Inferior parietal cortex (tissue), 1 donor: ENCODE measurements at regions not wholly inside any gene's neighbourhood (a gene's known extent, or its start where the extent isn't known, plus 50 kb on each side); places are given as distances from the start of the nearest gene placed in this dataset.
"Not testable (repeated sequence)": the region's sequence is repeated elsewhere in the genome, so short reads cannot be mapped to it uniquely, and the experiment has no call there.

Source experiments
- DNase-seq: peaks from one replicate; pipeline ENCODE4 v3.0.0-alpha.2; 2016; ENCODE audit errors: extremely low spot score

DNA sequence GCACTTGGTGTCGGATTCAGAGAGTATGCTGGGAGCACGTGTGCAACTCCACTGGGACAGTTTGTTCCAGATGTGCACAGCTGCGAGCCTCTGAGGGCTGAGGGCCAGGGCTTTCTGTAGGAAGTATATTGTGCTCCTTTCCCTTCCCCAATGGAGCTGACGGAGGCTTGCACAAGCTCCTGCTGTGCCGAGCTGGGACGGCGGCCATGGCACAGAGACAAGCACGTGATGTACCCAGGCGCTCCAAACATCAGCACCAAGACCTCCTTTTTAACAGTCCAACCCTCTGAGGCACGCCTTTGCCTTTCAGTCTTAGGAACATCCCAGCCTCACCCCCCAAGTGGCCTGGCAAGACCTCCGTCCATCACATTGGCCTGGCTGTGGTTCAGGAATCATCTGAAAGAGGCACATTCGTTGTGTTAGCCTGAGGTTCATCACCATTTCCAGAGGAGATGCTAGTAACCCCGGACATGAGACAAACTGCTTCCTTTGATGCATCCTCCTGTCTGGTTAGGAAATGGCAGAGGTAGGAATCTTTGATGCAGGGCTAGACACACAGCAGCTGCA lies 339.2 kb upstream of the KAZN start:
- DNase-seq: peak; percentile 87

DNA sequence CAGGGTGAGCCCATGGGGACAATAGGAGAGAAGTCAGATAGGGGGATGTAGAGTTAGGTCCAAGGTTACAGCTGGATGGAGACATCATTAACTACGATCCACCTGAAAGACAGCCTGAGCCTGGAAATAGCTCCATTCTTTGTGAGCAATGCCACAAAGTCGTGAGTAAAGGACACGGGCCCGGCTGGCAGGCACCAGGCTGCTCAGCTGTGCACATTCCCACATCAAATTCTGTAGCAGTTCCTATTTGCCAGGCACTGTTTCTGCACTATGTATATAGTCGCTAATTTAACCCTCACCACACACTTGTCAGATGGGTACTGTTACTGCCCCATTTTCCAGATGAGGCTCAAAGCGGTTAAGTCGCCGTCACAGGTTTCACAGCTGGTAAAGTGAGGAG lies 338.0 kb upstream of the KAZN start:
- no peak for DNase-seq

DNA sequence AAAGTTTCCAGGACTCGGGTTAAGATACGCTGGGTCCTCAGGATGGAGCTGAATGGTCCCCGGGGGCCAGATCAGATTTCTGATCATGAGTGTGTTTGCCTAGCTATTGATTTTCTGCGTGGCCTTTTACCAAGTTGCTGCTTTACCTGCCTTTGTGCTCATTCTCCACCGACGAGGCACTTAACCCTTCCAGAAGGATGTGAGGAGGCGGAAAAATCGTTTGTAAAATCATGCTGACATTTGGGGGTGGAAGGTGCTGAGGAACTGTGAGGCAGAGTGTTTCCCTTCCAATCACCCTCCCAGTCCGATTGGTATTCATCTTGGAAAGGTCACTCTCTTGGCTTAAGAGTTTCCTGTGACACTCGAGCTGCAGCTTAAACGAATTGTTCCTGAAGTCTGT lies 337.1 kb upstream of the KAZN start:
- DNase-seq: no peak

DNA sequence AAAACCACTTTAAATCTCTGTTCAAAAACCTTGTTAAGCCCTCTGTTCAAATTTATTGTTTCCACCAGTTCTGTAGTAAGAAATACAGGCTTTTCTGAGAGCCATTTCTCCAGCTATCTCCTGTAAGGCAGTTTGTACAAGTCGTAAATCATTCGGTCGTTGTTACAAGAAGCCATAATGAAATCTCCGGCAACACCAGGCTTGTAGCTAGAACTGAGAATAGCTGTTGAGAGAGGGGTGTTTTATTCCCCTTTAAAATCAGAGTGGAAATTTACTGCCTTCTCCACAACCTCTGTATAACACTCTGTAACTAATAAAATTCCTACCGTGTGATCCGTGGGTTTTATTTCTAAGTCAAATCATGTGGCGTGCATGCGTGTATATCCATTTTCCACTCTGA lies 335.8 kb upstream of the KAZN start:
- DNase-seq: no peak

DNA sequence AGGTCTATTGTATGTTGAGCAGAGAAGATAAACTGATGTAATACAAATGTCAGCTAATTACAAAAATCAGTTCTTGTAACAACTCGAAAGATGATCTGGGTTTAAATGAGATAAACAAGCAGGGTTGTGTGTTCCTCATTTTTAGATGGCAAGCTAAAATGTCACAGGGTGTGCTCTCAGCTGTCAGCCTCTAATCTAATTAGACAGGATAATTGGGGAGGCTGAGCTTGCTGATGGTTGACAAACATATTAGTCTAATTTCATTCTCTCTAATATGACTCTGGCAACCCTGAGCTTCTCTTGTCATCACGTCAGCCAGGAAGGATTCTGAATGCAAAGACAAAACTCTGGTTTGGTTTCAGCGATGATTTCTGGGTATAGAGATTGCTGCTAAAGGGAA lies 335.3 kb upstream of the KAZN start:
- no peak for DNase-seq

DNA sequence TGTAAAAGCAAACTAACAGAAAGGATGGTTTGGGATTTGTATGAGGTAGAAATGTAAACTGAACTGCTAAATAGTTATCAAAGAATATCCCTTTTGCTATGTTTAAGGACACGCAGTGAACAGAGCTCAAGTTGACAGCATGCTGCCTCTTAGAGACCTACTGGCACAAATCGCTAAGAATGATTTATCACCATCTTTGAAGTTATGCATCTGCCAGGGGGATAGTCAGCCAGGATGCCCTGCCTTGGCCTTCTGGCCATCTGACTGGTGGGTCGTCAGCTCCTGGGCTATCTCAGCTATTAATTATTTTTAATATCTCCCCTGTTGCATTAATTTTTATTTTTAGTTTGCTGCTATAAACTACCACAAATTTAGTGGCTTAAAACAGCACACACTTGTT lies 334.8 kb upstream of the KAZN start:
- no peak for DNase-seq

DNA sequence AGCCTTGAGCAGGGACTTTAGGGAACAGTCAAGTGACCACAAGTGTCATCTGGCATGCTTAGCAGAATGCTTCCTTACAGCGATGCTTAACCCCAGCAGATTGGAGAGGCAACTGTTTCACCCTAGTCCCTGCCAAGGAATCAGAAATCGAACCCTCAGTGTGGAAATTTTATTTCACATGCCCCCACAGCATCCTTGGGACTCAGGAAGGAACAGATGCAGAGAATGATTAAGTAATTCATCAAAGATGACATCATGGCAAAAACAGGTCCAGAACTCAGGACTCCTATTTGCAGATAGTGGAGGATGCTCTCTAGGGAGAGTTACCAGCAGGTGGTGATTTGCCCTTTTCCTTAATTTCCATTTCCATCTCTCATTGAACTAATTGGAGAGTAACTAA lies 333.0 kb upstream of the KAZN start:
- no peak for DNase-seq

DNA sequence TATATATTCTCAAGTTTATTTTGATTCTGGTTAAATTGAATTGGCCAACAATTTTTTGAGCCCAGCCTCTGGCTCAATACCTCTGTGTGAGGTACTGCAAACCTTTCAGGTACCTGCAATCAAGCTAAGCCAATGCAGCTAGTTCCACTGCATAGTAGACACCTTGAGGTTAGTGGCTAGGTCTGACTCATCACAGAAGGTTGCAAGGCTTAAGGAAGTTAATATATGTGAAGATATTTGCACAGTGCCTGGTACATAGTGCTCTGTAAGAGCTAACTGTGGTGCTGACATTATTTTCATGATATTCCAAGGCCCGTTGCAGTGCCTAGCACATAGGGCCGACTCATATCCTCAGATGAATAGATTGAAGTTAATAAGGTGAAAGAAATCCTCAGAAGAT lies 330.5 kb upstream of the KAZN start:
- DNase-seq: no peak

DNA sequence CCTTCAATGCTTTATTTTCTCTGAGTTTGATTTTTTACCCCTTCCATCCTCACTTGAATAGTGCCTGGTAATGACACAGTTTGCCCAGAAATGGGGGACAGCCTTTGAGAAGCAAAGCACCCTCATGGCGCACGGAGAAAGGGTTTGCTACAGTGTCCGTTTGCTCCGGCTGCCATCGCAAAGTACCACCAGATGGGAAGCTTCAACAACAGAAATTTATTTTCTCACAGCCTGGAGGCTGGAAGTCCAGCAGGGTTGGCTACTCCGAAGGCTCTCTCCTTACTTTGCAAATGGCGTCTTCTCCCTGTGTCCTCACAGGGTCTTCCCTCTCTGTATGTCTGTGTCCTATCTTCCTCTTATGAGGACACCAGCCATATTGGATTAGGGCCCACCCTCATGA lies 327.7 kb upstream of the KAZN start:
- no peak for DNase-seq

DNA sequence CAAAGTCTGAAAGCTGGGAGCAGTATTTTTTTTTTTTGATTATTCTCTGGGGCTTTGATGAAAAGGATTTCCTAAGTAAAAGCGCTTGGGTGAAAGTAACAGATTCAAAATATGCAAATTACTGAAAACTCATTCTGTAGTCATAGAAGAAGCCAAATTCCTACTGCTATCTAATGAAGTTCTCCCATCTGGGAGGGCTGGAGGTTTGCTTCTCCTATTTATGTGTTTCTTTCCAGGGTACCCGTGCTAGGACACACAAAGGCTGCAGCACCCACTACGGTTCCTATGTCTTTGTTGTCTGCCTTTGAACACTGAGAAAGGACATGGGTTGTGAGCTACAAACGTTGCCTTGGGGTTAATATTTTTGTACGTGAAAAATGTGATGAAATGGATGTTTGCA lies 324.7 kb upstream of the KAZN start:
- DNase-seq: no peak

DNA sequence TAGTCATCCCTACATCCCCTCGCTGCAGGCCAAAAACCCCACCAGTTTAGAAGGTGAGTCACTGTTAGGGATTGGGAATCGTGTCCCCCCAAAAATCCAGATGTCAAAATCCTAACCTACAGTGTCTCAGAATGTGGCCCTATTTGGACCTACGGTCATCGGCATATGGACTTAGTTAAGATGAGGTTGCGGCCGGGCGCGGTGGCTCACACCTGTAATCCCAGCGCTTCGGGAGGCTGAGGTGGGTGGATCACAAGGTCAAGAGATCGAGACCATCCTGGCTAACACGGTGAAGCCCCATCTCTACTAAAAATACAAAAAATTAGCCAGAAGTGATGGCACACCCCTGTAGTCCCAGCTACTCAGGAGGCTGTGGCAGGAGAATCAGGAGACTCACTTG lies 318.6 kb upstream of the KAZN start:
- not testable (repeated sequence) for DNase-seq

DNA sequence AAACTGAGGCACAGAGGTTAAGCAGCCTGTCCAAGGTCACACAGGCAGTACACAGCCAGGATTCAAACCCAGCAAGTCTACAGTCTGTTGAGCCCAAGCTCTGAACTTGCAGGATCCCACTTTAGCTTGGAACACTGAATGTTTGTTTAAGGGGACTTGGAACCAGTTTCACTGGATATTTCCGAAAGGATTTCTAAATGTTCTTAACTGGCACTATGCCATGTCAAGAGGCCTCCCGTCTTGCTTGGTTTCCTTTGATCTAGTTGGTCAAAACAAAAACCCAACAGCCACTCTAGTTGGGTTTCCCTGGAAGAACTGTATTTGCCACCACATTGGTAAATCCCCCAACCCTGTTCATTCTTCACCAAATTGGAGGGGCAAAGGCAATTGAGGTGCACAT lies 317.6 kb upstream of the KAZN start:
- DNase-seq: no peak

DNA sequence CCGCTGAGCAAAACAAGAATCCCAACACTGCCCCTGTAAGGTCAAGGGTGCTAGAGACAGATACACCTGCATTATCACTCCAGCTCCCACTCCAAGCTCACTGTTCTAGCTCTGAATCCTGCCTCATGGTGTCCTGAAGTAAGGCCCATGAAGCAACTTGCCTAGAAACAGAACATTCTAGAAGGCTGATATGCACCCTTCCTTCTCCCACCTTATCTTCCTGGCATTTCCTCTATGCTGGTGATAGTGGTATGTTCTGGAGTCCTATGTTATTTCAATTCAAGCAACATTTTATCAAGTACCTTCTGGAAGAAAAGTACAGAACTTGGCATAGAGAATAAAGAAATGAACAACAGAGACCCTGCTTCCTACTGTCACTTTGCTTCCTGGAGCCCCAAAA lies 317.1 kb upstream of the KAZN start:
- DNase-seq: no peak

DNA sequence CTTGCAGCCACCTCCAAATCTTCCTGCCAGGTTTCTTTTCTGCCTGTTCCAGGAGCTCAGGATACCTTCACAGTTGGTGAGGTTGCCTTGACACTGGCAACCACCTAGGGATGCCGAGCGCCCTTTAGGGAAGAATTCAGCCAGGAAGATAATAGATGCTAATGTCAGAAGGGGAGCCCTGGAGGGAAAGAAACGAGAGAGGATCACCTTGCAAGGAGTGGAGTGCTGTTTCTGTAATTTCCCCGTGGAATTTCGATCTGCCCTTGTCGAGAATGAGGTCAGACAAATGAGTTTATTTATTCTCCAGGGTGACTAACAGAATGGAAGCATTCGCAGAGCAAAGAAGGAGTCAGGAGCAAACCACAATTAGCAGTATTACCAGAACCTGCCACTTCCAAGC lies 315.8 kb upstream of the KAZN start:
- no peak for DNase-seq

DNA sequence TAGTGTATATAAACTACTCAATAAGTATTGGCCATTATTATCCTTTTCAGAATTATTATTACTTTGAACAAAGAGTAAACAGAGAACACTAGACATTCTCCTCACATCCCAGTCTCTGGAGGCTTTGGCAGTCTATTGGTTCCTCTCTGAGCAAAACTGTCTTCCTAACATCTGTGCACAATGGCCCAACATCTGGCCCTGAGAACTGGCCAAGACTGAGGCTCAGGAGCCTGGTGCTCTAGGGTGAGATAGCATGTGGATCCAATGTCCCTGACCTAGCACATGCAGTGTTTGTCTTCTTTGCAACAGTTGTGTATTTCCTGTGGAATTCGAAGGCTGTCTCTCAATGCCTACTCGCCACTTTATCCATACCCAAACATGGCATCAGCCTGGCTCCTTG lies 313.2 kb upstream of the KAZN start:
- DNase-seq: no peak

DNA sequence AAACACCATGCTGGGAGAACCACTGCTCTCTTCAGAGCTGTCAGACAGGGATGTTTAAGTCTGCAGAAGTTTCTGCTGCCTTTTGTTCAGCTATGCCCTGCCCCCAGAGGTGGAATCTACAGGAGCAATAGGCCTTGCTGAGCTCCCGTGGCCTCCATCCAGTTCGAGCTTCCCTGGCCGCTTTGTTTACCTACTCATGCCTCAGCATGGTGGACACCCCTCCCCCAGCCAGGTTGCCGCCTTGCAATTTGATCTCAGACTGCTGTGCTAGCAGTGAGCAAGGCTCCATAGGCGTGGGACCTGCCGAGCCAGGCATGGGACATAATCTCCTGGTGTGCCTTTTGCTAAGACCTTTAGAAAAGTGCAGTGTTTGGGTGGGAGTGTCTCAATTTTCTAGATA lies 307.3 kb upstream of the KAZN start:
- not testable (repeated sequence) for DNase-seq

DNA sequence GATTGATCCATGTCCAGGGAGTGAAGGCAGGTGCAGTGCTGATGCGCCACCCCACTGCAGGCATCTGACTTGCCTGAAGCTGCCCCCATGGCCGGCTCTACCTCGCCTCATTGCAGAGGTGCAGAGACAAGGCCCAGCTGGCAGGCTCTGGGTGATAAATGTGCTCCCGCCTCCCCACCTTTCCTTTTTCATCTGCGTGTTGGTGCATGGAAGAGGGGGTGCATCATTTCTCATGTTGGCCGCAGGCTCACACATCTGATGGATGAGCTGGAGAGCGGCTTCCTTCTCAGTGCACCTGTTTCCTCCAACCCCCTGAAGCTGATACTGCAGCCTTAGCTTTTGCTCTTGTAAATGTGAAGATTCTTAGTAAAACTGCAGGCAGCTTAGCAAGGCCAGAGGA lies 306.0 kb upstream of the KAZN start:
- no peak for DNase-seq

DNA sequence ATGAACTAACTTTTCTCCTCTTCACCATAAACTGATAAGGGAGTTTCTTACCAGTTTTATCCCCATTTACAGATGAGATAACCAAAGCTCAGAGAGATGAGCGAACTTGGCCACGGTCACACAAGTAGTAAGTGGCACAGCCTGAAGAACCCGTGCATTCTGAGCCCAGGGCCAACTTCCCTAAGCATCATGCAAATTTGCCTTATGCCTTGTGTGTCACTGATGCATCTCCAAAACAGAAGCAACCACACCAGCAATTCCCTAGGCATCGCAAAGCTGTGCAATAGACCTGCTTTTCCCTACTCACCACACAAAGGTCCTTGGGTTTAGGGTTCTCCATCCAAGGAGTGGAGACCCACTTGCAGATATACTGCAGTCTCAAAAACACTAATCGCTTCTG lies 304.5 kb upstream of the KAZN start:
- no peak for DNase-seq

DNA sequence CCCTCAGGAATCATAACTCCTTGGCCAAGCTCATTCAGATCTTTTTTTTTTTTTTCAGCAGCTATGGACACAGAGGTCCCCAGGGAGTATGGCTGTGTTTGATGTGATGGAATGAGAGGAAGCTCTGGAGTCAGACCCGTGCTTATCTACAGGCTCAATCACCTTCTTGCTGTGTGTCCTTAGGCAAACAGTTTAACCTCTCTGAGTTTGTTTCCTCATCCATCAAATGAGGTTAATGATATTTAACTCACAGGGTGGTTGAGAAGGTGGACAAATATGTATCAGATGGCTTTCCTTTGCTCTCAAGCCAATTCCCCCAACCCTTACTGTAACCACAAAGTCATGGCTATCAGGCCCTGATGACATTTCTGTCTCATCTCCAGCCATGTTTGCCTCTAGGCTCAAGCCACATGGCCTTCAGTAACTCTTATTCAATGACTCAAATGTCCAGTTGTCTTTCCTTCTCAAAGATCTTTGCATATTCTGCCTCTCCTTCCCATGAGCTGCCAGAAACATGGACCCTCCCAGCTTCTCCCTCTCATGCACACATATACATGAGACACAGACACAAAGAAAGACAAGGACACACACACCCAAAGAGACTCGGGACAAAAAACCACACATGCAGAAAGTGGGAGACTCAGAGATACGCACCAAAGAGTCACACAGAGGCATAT lies 303.5 kb upstream of the KAZN start:
- no peak for DNase-seq

DNA sequence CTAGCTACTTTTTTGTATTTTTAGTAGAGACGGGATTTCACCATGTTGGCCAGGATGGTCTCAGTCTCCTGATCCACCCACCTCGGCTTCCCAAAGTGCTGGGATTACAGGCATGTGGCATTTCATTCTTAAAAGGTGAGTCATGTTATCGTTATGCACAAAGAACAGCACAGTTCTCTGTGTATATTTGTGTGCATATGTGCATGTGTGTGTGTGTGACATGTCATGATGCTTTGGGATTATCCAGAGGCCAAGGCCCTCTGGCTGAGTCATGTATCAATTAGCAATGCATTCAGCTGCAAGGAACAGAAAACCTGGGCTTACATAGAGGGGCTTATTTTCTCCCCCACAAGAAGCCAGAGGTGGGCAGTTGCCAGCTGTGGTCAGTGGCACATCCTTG lies 301.7 kb upstream of the KAZN start:
- no peak for DNase-seq

DNA sequence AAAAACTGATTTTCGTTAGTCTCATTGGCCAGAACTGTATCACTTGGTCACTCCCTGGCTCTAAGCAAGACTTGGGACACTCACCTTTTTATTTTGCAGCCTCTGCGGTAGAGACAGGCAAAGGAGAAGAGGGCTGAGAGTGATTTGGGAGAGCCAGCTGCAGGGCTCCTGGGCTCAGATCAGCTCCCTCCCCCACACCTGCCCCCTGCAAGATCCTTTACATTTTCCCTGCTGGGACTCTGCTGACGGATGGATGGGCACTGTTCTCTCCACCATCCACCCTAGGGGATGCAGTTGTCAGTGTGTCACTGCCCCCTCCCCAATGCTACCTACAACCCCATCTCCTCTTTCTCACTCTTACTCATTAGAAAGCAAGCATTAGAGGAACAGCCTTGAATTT lies 301.1 kb upstream of the KAZN start:
- DNase-seq: no peak

DNA sequence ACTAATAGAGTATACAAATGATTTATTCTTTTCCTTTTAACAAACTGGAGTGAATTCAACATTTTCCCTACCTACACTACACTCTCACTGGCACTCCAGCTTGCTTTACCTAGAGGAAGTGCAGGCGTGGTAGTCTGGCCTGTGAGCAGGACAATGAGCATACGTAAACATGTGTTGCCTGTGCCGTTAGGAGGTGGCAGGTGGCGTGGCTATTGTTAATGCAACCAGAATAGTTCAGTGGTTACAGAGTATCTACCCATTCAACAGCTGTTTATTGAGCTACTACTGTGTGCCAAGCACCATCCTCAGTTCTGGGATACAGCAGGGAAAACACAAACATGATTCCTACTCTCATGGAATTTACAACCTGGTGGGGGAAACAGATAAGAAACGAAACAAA lies 299.7 kb upstream of the KAZN start:
- no peak for DNase-seq

DNA sequence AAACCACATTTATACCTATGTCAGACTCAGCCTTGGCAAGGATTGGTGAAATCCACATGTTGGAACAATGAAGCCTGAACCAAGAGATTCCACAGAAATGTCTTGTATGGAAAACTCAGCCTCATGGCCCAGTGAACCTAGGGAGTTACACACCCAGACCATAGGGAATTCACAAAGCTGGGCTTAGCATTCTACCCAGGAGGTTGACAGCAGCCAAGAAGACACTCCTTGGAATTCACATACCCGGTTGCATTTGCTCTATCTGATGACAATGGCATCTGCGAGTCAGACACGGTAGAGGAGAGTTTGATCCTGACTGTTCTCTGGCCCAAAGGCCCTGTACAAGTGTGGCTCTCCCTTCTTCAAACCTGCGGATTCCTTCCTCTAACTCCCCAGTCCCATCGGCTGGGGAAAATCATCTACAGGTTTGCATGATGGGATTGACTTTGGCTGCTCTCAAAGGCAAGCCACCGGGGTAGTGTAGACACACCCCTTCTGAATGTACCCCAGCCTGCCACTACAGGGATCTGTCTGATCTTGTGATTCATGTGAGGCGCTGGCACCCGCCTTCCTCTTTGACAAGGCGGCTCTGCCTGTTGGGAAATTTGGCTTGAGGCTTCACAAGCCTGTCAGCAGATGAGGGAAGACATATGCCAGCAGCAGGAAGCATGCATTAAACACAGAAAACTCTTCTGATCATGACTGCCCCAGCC lies 297.3 kb upstream of the KAZN start:
- no peak for DNase-seq

DNA sequence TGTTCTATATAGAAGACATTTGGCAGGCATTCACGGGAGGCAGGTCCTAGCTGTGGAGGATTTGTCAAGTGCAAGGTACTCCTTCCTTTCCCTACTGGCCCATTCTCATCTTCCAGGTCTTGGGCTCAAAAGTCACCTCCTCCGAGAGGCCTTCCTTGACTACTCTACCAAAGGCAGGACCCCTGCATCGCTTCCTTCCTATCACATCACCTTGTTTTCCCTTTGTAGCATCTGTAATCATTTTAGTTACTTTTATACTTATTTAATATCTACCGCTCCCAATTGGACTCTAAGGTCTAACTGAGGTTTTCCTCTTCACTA lies 296.8 kb upstream of the KAZN start:
- no peak for DNase-seq
